Neuron (in vitro differentiated cells): ENCODE measurements at regions not wholly inside any gene's neighbourhood (a gene's known extent, or its start where the extent isn't known, plus 50 kb on each side); places are given as distances from the start of the nearest gene placed in this dataset.

Experiments used
- H2AFZ ChIP-seq: one replicate; pipeline ENCODE4 v1.6.1; 2013; ENCODE audit warnings: low read depth, mild to moderate bottlenecking, inconsistent platforms, low read length, moderate library complexity
- H3K27me3 ChIP-seq: one replicate; pipeline ENCODE4 v1.6.1; 2013; ENCODE audit warnings: low read length; ENCODE audit not compliant: insufficient read depth
- H3K36me3 ChIP-seq: one replicate; pipeline ENCODE4 v1.6.1; 2013; ENCODE audit warnings: low read length; ENCODE audit not compliant: insufficient read depth
- H3K4me1 ChIP-seq: one replicate; pipeline ENCODE4 v1.6.1; 2013; ENCODE audit warnings: low read length; ENCODE audit not compliant: insufficient read depth
- H3K4me3 ChIP-seq: 2 replicates; pipeline ENCODE4 v1.5.1; 2013; ENCODE audit warnings: mild to moderate bottlenecking, low read length, moderate library complexity
- H3K9me3 ChIP-seq: one replicate; pipeline ENCODE4 v1.6.1; 2013; ENCODE audit warnings: low read length

DNA sequence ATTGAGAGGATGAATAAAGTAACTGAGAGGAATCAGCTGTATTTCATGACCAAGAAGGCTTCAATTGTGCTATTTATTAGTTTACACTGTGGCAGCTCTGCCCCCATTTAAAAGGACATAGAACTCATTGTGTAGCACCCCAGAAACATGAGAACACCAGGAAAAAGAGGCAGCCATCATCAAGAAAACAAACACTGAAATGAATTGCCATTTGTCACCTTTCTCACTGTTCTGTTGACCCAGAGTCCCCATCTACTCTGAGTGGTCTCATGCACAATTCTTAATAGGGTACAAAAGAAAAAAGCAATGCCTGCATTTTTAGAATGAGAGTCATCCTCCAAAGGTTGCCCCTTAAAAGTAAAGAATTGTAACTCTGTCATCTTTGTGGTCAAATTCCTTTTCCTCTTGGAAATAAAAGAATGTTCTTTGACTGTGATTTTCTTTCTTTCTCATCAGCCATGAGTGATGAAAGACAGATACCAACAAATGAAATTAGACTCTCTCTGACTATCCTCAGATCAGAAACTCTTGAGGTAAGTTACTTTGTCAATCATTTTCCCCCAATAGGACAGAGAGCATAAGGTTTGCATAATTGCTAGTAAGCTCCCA, 1941.9 kb upstream of the PIK3C3 start:
- Histone ChIP-seq H2AFZ (no peak overlapping the region), H3K27me3 (no peaks in the 10 kb centered on the region), H3K36me3 (no peaks in the 10 kb centered on the region), H3K9me3 (no peaks in the 10 kb centered on the region), H3K4me1 (peaks cover 26% of the 10 kb centered on the region), H3K4me3 (no peak overlapping the region)

DNA sequence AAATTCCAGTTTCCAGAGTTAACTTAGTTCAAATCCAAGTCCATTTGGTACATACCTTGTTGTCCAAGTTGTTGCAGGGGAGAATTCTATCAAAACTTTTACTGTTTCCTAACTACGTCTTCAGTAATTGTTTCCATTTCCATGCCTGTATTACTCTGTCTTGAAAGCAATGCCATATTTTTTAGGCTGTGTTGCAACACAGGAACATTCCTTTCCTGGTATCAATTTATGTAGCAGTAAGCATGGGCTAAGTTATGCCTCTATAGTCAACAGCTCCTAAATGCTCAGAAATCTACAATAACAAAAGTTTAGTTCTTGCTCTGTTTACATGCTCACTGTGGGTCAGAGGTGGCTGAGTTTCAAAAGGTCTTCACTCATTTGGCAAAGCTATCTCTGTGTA, 1943.8 kb upstream of the PIK3C3 start:
- Histone ChIP-seq H2AFZ (no peak overlapping the region), H3K27me3 (no peaks in the 10 kb centered on the region), H3K4me3 (no peak overlapping the region), H3K36me3 (no peaks in the 10 kb centered on the region), H3K4me1 (peaks cover 19% of the 10 kb centered on the region), H3K9me3 (no peaks in the 10 kb centered on the region)

DNA sequence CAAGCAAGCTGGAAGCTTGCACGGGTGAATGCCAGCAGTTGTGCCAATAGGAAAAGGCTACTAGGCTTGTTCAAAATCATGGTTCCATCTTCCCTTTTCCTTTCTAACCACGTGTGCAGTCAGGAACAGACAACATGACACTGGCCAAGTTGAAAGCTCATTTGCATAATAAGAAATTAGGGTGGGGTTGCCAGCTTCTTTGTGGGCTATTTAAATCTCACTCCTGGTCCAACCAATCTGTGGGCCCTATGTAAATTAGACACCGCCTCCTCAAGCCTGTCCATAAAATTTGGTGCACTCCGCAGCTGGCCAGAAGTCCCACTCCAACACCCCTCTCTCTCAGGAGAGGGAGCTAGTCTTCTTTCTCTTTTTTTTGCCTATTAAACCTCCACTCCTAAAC, 1948.4 kb upstream of the PIK3C3 start:
- peaks cover 7% of the 10 kb centered on the region for H3K4me1 ChIP-seq
- no peaks in the 10 kb centered on the region for H3K36me3 ChIP-seq
- no peak overlapping the region for H2AFZ ChIP-seq
- no peaks in the 10 kb centered on the region for H3K9me3 ChIP-seq
- H3K4me3 ChIP-seq: no peak overlapping the region
- H3K27me3 ChIP-seq: no peaks in the 10 kb centered on the region

DNA sequence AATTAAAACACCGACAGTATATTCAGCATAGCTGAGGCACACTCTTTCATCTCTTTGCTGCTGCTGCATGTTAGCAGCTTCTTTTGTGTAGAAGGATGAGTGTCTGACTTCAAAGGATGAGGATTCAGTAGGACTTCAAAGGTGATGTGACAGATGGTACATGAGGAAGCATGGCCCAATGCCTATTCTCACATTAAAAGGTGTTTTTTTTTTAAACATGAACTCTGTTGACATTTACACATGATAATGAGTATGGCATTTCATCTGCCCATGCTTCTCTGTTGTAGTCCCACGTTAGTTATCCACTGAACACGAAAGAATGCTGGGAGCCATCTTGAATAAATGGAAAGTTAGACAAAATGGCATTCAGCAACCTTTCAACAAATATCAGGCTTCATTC, 1950.8 kb upstream of the PIK3C3 start:
- peak overlapping the region; percentile 60 for H2AFZ ChIP-seq
- no peaks in the 10 kb centered on the region for H3K36me3 ChIP-seq
- no peaks in the 10 kb centered on the region for H3K9me3 ChIP-seq
- peaks cover 7% of the 10 kb centered on the region for H3K4me1 ChIP-seq
- no peaks in the 10 kb centered on the region for H3K27me3 ChIP-seq
- no peak overlapping the region for H3K4me3 ChIP-seq

DNA sequence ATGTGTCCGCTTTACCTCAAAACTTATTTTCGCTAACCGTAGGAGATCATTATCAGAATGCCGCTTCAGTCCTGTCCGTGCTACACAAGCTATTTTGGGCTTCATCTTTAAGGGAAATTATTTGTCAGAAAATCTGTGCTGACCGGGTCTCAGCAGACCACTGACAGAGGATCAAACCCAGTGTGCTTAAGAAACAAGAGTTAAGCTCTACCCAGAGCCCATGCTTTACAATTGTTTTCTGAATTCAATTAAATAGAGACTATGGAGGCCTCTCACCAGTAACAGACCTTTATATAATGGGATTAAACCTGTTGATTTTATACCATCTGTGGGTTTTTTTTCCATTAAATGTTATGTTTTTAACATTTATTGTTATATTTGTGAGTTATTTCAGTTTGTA, 1956.7 kb upstream of the PIK3C3 start:
- Histone ChIP-seq H2AFZ (no peak overlapping the region), H3K4me1 (no peaks in the 10 kb centered on the region), H3K36me3 (no peaks in the 10 kb centered on the region), H3K4me3 (no peak overlapping the region), H3K27me3 (no peaks in the 10 kb centered on the region), H3K9me3 (no peaks in the 10 kb centered on the region)

DNA sequence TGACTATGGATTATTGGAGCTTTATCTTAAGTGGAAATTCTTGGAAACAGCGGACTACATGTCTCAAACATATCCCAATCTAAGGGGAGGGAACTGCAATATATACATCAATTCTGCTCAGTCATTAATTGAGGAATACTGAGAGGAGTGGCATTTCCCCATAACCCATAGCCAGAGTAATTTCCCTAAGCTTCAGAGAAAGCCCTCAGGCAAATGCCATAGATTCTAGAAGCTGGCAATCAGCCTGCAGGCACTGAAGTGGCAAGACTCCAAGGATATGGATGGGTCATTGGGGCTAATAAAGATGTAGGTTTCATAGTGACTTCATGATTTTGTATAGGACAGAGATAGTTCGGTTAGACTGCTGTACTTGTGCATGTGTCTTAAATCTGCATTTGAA, 1960.5 kb upstream of the PIK3C3 start:
- H2AFZ ChIP-seq: no peak overlapping the region
- H3K27me3 ChIP-seq: no peaks in the 10 kb centered on the region
- H3K9me3 ChIP-seq: no peaks in the 10 kb centered on the region
- no peak overlapping the region for H3K4me3 ChIP-seq
- H3K36me3 ChIP-seq: no peaks in the 10 kb centered on the region
- no peaks in the 10 kb centered on the region for H3K4me1 ChIP-seq

DNA sequence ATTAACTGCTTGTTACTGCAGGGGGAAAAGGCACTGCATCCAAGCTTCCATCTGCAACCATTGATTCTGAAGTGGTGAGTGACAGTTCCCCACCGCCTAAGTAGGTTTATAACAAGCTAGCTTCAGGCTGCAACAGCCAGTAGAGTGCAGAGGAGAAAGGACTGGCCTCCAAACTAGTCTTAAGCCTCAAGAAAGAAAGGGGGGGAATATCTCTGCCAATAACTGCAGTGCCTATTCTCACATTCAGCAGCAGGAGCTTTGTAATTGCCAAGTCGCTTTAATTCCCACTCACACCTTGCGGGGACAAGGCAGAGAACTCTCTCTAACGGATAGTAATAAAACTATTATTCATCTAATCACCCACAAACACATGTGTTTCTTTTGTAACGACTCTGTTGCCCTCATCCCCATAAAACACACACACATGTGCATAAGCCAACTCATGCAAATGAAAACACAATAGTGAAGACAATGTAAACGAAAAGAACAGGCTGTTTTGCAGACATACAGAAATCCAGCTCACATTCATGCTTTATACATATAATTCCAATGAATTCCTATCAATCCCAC, 1963.3 kb upstream of the PIK3C3 start:
- no peaks in the 10 kb centered on the region for H3K9me3 ChIP-seq
- no peaks in the 10 kb centered on the region for H3K4me1 ChIP-seq
- no peaks in the 10 kb centered on the region for H3K27me3 ChIP-seq
- no peaks in the 10 kb centered on the region for H3K36me3 ChIP-seq
- no peak overlapping the region for H2AFZ ChIP-seq
- no peak overlapping the region for H3K4me3 ChIP-seq

DNA sequence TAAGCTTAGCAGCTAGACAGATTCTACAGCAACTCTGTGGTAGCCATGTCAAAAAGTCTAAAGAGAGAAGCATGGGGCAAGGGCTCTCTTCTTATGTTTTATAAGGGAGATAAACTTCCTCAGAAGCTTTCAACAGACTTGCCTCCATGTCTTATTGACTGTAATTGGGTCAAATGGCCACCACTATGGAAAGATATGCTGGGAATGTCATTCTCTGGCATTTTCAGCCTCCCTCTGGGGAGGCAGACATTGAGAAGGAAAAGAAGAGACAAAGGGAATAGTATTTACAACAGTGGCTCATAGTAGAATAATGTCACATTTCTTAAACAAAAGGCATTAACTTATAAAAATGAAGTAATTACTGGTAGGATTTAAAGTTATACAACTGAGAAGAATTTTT, 1964.5 kb upstream of the PIK3C3 start:
- no peaks in the 10 kb centered on the region for H3K9me3 ChIP-seq
- no peaks in the 10 kb centered on the region for H3K27me3 ChIP-seq
- H3K36me3 ChIP-seq: no peaks in the 10 kb centered on the region
- H2AFZ ChIP-seq: peak overlapping the region; percentile 26
- H3K4me1 ChIP-seq: no peaks in the 10 kb centered on the region
- no peak overlapping the region for H3K4me3 ChIP-seq

DNA sequence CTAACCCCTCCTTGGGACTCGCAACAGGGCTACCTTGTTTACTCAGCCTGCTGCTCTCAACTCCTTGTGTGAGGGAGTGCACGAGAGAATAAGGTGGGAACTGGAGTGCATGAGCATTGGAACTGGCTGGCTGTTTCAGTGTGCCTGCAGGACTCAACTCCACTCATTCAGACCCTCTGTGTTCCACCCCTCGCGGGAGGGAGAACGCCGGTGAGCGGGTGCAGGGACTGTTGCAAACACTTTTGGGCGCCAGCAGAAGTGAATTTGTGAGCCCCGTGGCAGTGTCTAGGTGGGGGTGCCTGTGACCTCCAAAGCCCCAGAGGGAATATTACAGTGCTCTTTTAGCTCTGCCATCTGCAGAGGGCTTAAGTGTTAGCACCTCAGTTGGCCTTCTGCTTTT, 1978.3 kb upstream of the PIK3C3 start:
- no peaks in the 10 kb centered on the region for H3K4me1 ChIP-seq
- no peak overlapping the region for H2AFZ ChIP-seq
- H3K4me3 ChIP-seq: no peak overlapping the region
- no peaks in the 10 kb centered on the region for H3K9me3 ChIP-seq
- no peaks in the 10 kb centered on the region for H3K36me3 ChIP-seq
- no peaks in the 10 kb centered on the region for H3K27me3 ChIP-seq

DNA sequence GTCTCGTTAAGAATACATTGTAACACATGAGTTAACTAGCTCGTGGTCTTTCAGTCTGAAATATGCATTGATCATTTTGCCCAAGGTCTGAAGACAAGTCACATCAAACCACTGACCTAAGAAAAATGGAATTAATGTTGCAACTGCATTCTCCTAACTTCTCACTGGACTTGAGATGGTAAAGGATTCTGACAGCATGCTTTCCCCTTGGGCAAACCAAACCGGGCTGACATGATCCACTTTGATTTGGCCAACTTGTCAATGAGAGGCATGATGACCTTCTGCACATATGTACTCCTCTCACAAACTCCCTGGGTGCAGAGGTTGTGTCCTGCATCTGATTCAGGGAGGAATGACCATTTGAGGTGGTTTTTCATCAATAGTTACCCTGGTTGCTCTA, 1982.5 kb upstream of the PIK3C3 start:
- no peaks in the 10 kb centered on the region for H3K27me3 ChIP-seq
- H3K9me3 ChIP-seq: no peaks in the 10 kb centered on the region
- no peaks in the 10 kb centered on the region for H3K4me1 ChIP-seq
- no peaks in the 10 kb centered on the region for H3K36me3 ChIP-seq
- no peak overlapping the region for H2AFZ ChIP-seq
- no peak overlapping the region for H3K4me3 ChIP-seq

DNA sequence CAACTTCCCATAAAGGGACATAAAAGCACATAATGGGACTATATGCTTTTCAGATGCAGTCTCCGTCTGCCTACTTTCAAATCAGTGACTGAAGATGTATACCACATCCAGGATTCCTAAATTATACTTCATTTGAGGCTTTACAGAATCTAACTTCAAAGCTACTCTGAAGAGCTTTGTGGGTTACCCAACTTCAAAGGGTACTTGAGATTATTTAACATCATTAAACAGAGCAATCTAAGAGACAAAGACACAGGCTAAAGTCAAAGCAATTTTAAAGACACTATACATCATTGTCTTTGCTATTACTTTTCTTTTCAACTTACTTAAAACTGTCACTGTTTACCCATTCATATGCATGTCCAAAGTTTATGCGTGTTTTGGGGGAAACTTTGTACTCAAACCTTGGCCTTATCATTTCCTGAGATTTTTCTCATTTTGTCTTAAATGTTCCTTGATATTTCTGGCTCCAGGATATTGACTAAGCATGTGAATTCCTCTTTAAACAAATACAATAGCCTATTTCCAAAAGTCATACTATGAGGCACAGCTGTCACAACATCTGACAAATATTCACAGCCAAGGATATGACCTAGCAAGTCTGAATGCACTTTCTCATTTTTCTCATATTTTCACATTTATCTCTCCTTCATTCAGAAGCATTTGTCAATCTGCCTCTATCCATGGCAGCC, 1985.1 kb upstream of the PIK3C3 start:
- no peak overlapping the region for H2AFZ ChIP-seq
- H3K4me1 ChIP-seq: no peaks in the 10 kb centered on the region
- no peaks in the 10 kb centered on the region for H3K9me3 ChIP-seq
- no peaks in the 10 kb centered on the region for H3K36me3 ChIP-seq
- H3K4me3 ChIP-seq: no peak overlapping the region
- H3K27me3 ChIP-seq: no peaks in the 10 kb centered on the region

DNA sequence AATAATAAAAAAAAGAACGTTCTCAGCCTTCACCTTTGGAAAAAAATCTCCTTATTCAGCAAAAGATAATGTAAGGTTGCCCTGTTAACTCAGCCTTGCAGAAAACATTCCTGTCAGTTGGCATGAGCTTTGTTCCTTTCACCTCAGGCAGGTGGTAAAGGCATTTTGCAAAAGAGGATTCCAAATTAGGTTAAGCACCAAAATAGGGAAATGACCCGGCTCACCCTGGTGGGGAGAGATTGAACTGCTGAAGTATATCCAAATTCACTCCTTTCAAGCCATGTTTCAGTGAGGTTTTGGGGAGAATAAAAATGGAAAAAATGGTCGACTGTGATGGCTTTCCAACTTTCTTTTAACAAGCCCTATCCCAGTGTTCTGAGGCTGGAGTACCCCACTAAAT, 1988.8 kb upstream of the PIK3C3 start:
- Histone ChIP-seq H3K4me1 (no peaks in the 10 kb centered on the region), H3K4me3 (no peak overlapping the region), H3K27me3 (no peaks in the 10 kb centered on the region), H3K36me3 (no peaks in the 10 kb centered on the region), H3K9me3 (no peaks in the 10 kb centered on the region), H2AFZ (no peak overlapping the region)

DNA sequence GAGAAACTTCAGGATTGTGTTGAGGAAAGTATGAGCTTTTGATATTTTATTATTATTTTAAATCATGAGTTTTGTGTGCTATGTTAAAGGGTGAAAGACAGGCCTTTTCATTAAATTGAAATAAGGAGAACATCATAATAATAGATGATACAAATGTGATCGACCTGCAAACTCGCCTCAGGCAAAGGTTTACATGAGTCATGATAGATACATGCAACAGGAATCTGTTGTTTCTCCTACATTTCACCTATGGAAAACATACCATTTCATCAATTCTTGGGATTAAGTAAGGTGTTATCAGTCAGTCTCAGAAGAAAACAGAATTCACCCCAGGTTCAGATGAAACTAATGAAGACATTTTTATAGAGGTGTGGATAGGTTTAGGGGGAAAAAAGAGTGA, 1992.5 kb upstream of the PIK3C3 start:
- Histone ChIP-seq H2AFZ (no peak overlapping the region), H3K36me3 (no peaks in the 10 kb centered on the region), H3K9me3 (no peaks in the 10 kb centered on the region), H3K4me1 (no peaks in the 10 kb centered on the region), H3K4me3 (no peak overlapping the region), H3K27me3 (no peaks in the 10 kb centered on the region)

DNA sequence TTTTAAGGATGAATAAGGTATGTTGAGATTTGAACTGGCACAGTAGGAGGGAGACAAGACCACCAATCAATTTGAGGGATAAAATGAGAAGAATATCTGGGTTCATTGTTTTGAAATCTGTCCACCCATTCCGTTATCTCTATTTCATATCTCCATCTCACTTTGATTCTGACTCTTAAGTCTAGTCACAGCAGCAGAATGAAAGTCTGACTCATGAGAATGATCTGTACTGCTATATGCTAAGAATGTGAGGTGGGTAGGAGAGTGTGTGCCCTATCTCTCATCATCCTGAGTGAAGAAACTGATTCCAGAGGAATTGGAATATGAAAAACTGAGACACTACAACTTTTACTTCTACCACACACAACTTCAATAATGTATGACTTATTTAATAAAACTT, 1994.5 kb upstream of the PIK3C3 start:
- H2AFZ ChIP-seq: no peak overlapping the region

More for the DNA sequence above, 1994.5 kb upstream of the PIK3C3 start:
- Histone ChIP-seq H3K27me3 (no peaks in the 10 kb centered on the region), H3K4me1 (no peaks in the 10 kb centered on the region), H3K4me3 (no peak overlapping the region), H3K36me3 (no peaks in the 10 kb centered on the region), H3K9me3 (no peaks in the 10 kb centered on the region)
